CD4-positive, alpha-beta T cell (primary cell): ENCODE measurements at regions not wholly inside any gene's neighbourhood (a gene's known extent, or its start where the extent isn't known, plus 50 kb on each side); places are given as distances from the start of the nearest gene placed in this dataset.

Experiments used
- ATAC-seq: fragments of 200-7000 bp; cut with Tn5 transposase; one replicate; pipeline ENCODE4 v1.10.0; 2022; ENCODE audit warnings: mild to moderate bottlenecking; ENCODE audit not compliant: poor library complexity
- CTCF ChIA-PET: fragments of 350-600 bp; sonication (Branson Sonifier 250); formaldehyde crosslinking; loops from one replicate; lab custom pipeline; 2021; ENCODE audit warnings: antibody characterized with exemption, inconsistent platforms; lab: Charles Lee
- POLR2A ChIA-PET: fragments of 350-600 bp; sonication (Branson Sonifier 250); formaldehyde crosslinking; loops from one replicate; lab custom pipeline; 2021; ENCODE audit warnings: antibody characterized with exemption, inconsistent platforms; lab: Charles Lee
- DNase-seq, 14 experiments: peaks; one replicate each; pipeline ENCODE4 v3.0.0-alpha.2; 2013 to 2020; ENCODE audit warnings: mixed read lengths in 2 of 14
- H3K27ac ChIP-seq, 2 donors: one replicate each; pipeline versions ENCODE4 v1.5.1 to v1.7.0; 2013; ENCODE audit warnings: low read length in 2 of 2, low read depth in 1 of 2, mild to moderate bottlenecking in 1 of 2
- H3K27me3 ChIP-seq, 2 experiments: 1 replicate in 1 of 2; 2 replicates in 1 of 2; pipeline versions ENCODE4 v1.6.1 to v1.7.0; 2013; ENCODE audit warnings: low read length in 2 of 2, control low read depth in 1 of 2, mild to moderate bottlenecking in 1 of 2, moderate library complexity in 1 of 2; ENCODE audit not compliant: insufficient read depth in 2 of 2, control insufficient read depth in 1 of 2
- H3K36me3 ChIP-seq: one replicate; pipeline ENCODE4 v1.6.1; 2013; ENCODE audit warnings: low read length, control low read depth; ENCODE audit not compliant: insufficient read depth
- H3K4me1 ChIP-seq: one replicate; pipeline ENCODE4 v1.6.1; 2013; ENCODE audit warnings: low read length, control low read depth; ENCODE audit not compliant: insufficient read depth
- H3K4me3 ChIP-seq: one replicate; pipeline ENCODE4 v1.5.1; 2013; ENCODE audit warnings: mild to moderate bottlenecking, low read length, moderate library complexity
- H3K9me3 ChIP-seq, 2 experiments: 1 replicate in 1 of 2; 2 replicates in 1 of 2; pipeline versions ENCODE4 v1.6.1 to v1.7.0; 2013; ENCODE audit warnings: low read length in 2 of 2, mild to moderate bottlenecking in 2 of 2, control low read depth in 1 of 2, moderate library complexity in 1 of 2; ENCODE audit not compliant: control insufficient read depth in 1 of 2, insufficient read depth in 1 of 2
- H3K27ac Mint-ChIP-seq: one replicate; pipeline ENCODE4 v1.8.0; 2020; ENCODE audit warnings: mixed read lengths
- H3K27me3 Mint-ChIP-seq: one replicate; pipeline ENCODE4 v1.8.0; 2021; ENCODE audit warnings: mixed read lengths
- H3K36me3 Mint-ChIP-seq: one replicate; pipeline ENCODE4 v1.8.0; 2021; ENCODE audit warnings: low read depth, mixed read lengths
- H3K4me1 Mint-ChIP-seq: one replicate; pipeline ENCODE4 v1.8.0; 2021; ENCODE audit warnings: low read depth, mixed read lengths
- H3K4me3 Mint-ChIP-seq: one replicate; pipeline ENCODE4 v1.8.0; 2020; ENCODE audit warnings: mild to moderate bottlenecking, mixed read lengths
- H3K9me3 Mint-ChIP-seq: one replicate; pipeline ENCODE4 v1.8.0; 2020; ENCODE audit warnings: mixed read lengths
- intact Hi-C, 2 experiments: fragments of 100-400 bp; cut with DNase I in 1 of 2; cut with micrococcal nuclease in 1 of 2; formaldehyde crosslinking; loops; one replicate each; pipeline versions ENCODE4 v1.15.1 to v1.9.0; 2023 to 2025; cut with DNase I, micrococcal nuclease
- TF ChIP-seq, protein P1 (sequence below): fragments of 200-600 bp; IDR thresholded peaks from one replicate; pipeline ENCODE4 v1.8.0; 2022; ENCODE audit warnings: antibody characterized with exemption, mild to moderate bottlenecking

GRCh38 chr6:95119927-95120326, 457.4 kb upstream of the MANEA start:
- Histone ChIP-seq H3K27me3 (no peaks in the 10 kb centered on the region), H3K27ac (no peak overlapping the region), H3K9me3 (no peaks in the 10 kb centered on the region), H3K36me3 (no peaks in the 10 kb centered on the region), H3K4me1 (no peaks in the 10 kb centered on the region), H3K4me3 (no peak overlapping the region)
- Mint-ChIP-seq H3K4me1 (no peaks in the 10 kb centered on the region), H3K27me3 (no peaks in the 10 kb centered on the region), H3K9me3 (no peaks in the 10 kb centered on the region), H3K4me3 (no peak overlapping the region), H3K27ac (no peak overlapping the region), H3K36me3 (no peaks in the 10 kb centered on the region)
- ChIA-PET CTCF (no interaction called here), POLR2A (no interaction called here)
- no peak for ATAC-seq
- intact Hi-C loops, result no loop called here
- TF ChIP-seq, protein P1, sequence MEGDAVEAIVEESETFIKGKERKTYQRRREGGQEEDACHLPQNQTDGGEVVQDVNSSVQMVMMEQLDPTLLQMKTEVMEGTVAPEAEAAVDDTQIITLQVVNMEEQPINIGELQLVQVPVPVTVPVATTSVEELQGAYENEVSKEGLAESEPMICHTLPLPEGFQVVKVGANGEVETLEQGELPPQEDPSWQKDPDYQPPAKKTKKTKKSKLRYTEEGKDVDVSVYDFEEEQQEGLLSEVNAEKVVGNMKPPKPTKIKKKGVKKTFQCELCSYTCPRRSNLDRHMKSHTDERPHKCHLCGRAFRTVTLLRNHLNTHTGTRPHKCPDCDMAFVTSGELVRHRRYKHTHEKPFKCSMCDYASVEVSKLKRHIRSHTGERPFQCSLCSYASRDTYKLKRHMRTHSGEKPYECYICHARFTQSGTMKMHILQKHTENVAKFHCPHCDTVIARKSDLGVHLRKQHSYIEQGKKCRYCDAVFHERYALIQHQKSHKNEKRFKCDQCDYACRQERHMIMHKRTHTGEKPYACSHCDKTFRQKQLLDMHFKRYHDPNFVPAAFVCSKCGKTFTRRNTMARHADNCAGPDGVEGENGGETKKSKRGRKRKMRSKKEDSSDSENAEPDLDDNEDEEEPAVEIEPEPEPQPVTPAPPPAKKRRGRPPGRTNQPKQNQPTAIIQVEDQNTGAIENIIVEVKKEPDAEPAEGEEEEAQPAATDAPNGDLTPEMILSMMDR, result no peak
- DNase-seq, result no peak

GRCh38 chr6:95120984-95121383, 456.4 kb upstream of the MANEA start:
- H3K4me3 Mint-ChIP-seq, result no peak overlapping the region
- H3K9me3 Mint-ChIP-seq, result no peaks in the 10 kb centered on the region
- no peaks in the 10 kb centered on the region for H3K27me3 Mint-ChIP-seq
- no peak for DNase-seq
- Histone ChIP-seq H3K27ac (no peak overlapping the region), H3K36me3 (no peaks in the 10 kb centered on the region), H3K4me3 (no peak overlapping the region), H3K9me3 (no peaks in the 10 kb centered on the region), H3K27me3 (no peaks in the 10 kb centered on the region), H3K4me1 (no peaks in the 10 kb centered on the region)
- CTCF ChIA-PET, result no interaction called here
- no peak overlapping the region for H3K27ac Mint-ChIP-seq
- H3K36me3 Mint-ChIP-seq, result no peaks in the 10 kb centered on the region
- intact Hi-C loops, result no loop called here
- TF ChIP-seq, protein P1, result no peak
- no peak for ATAC-seq
- POLR2A ChIA-PET, result no interaction called here
- H3K4me1 Mint-ChIP-seq, result no peaks in the 10 kb centered on the region

DNA sequence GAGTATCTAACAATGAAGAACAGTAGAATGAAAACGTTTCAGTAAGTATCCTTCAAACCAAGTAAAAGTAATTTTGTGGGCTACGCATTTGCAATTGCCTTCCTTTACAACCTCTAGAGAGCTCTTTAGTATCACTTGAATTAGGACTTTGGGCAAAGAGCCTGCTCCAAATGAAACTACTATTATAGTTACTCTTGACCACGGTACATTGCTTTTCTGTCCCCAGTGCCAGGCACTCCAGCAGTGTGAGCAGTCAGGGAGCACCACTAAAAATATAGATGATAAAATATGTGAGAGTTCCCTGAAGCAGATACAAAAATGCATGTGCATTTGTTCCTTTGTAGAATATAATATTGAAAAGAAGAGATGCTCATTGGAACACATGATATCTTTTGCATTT, 450.1 kb upstream of the MANEA start:
- H3K36me3 ChIP-seq, result no peaks in the 10 kb centered on the region
- H3K4me3 Mint-ChIP-seq, result no peak overlapping the region
- ChIA-PET POLR2A (no interaction called here), CTCF (no interaction called here)
- H3K27me3 ChIP-seq, result no peaks in the 10 kb centered on the region
- no peaks in the 10 kb centered on the region for H3K27me3 Mint-ChIP-seq
- no peak for DNase-seq
- no peaks in the 10 kb centered on the region for H3K4me1 Mint-ChIP-seq
- H3K27ac ChIP-seq, result no peak overlapping the region
- H3K4me1 ChIP-seq, result no peaks in the 10 kb centered on the region
- no peaks in the 10 kb centered on the region for H3K36me3 Mint-ChIP-seq
- no peaks in the 10 kb centered on the region for H3K9me3 Mint-ChIP-seq
- no peak overlapping the region for H3K27ac Mint-ChIP-seq
- intact Hi-C loops, result no loop called here
- H3K4me3 ChIP-seq, result no peak overlapping the region
- H3K9me3 ChIP-seq, result no peaks in the 10 kb centered on the region
- no peak for ATAC-seq
- TF ChIP-seq, protein P1, result no peak
